GM12864 (cell line): ENCODE measurements at regions not wholly inside any gene's neighbourhood (a gene's known extent, or its start where the extent isn't known, plus 50 kb on each side); places are given as distances from the start of the nearest gene placed in this dataset.
"Not testable (repeated sequence)": the region's sequence is repeated elsewhere in the genome, so short reads cannot be mapped to it uniquely, and the experiment has no call there.

Experiments used
- DNase-seq: peaks from one replicate; pipeline ENCODE4 v3.0.0-alpha.2; 2011; ENCODE audit warnings: low read depth
- H3K4me3 ChIP-seq: 2 replicates; pipeline ENCODE4 v1.5.1; 2011; ENCODE audit warnings: mild to moderate bottlenecking, low read depth, low read length, control low read depth
- TF ChIP-seq, protein P1 (sequence below): IDR thresholded peaks from 2 replicates; pipeline ENCODE4 v1.5.1; 2011; ENCODE audit warnings: low read depth, mild to moderate bottlenecking, moderate library complexity, low read length, control low read depth, inconsistent platforms; ENCODE audit errors: missing control alignments

DNA sequence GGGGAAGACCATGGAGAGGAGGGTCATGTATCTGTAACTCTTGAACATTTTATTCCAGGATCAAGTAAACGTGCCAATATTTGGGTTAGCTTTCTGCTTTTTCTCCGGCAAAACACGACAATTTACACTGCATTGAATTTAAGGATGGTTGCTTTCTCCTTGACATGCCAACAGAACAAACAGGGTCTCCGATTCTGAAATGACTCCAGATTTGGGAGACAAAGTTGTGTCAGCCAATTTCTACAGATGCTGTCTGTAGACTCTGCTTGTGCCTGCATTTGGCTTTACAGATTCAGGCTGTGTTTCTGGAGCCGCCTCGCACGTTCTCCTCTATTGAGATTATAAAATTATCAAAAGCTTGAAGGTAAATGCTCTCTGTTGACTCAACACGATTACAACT lies 207.0 kb downstream of the ASMT start:
- TF ChIP-seq, protein P1, sequence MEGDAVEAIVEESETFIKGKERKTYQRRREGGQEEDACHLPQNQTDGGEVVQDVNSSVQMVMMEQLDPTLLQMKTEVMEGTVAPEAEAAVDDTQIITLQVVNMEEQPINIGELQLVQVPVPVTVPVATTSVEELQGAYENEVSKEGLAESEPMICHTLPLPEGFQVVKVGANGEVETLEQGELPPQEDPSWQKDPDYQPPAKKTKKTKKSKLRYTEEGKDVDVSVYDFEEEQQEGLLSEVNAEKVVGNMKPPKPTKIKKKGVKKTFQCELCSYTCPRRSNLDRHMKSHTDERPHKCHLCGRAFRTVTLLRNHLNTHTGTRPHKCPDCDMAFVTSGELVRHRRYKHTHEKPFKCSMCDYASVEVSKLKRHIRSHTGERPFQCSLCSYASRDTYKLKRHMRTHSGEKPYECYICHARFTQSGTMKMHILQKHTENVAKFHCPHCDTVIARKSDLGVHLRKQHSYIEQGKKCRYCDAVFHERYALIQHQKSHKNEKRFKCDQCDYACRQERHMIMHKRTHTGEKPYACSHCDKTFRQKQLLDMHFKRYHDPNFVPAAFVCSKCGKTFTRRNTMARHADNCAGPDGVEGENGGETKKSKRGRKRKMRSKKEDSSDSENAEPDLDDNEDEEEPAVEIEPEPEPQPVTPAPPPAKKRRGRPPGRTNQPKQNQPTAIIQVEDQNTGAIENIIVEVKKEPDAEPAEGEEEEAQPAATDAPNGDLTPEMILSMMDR, result no peak
- H3K4me3 ChIP-seq, result no peak overlapping the region

DNA sequence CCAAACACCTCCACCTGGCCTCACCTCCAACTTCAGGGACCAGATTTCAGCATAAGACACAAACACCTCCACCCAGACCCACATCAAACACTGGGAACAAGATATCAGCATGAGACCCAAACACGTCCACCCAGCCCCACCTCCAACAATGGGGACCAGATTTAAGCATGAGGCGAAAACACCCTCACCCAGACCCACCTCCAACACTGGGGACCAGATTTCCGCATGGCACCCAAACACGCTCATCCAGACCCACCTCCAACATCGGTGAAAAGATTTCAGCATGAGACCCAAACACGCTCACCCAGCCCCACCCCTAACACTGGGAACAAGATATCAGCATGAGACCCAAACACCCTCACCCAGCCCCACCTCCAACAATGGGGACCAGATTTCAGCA lies 210.0 kb downstream of the ASMT start:
- H3K4me3 ChIP-seq, result no peak overlapping the region
- TF ChIP-seq, protein P1, result no peak
- no peak for DNase-seq

More for the DNA sequence above, 207.0 kb downstream of the ASMT start:
- DNase-seq, result no peak

DNA sequence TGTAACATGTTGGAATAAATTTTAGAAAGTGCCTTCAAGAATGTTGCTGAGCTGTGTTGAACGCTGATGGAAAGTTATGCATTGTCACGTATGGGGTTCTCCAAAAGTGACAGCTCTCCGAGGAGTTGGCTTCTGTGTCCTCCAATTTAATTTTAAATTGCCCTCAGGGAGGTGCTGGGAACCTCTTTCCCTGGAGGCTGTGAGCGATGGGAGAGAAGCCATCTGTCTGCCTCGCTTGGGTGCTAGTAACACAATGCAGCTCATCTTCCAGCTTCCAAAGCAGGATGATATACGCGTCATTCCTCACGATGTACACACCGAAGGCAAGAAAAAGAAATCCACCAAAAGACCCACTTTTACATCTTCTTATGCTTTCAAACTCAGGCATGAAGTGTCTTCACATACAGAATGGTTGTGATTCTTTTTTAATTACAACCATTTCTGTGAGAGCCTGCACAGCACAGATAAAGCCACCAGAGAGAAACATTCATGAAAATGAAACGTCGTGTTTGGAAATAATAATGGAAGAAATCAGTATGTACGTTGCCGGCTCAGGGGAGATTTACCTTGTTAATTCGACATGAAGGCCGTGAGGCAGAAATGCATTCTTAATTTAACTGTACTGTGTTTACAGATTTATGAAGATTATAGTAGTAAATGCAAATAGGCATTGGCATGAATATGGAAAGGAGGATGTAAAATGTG lies 218.9 kb downstream of the ASMT start:
- TF ChIP-seq, protein P1, result no peak
- no peak overlapping the region for H3K4me3 ChIP-seq
- no peak for DNase-seq

DNA sequence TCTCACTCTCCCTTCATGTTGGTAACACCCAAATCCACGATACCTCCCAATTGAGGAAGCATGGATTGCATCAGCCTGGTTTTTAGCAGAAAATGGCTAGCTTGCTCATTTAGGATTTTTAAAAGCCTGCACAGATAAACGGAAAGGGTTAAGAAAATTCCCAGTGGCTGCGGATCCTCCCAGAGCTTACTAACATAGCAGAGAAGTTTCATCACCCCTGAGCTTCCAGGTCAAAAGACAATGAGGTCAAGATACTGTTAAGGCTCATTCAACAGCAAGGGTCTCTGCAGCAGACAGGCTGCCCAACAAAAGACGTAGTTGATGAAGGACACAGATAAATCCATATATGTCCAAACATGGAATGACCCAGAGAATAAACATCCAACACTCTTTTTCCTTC lies 220.2 kb downstream of the ASMT start:
- no peak overlapping the region for H3K4me3 ChIP-seq
- no peak for DNase-seq
- TF ChIP-seq, protein P1, result no peak

DNA sequence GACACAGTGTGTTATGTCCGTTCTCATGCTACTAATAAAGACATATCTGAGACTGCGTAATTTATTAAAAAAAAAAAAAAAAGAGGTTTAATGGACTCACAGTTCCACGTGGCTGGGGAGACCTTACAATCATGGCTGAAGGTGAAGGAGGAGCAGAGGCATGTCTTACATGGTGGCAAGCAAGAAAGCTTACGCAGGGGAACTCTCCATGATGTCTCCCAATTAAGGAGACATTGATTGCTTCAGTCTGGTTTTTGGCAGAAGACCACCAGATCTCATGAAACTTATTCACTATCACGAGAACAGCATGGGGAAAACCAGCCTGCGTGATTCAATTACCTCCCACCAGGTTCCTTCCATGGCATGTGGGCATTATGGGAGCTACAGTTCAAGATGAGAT lies 221.8 kb downstream of the ASMT start:
- DNase-seq, result no peak
- H3K4me3 ChIP-seq, result no peak overlapping the region
- TF ChIP-seq, protein P1, result no peak

DNA sequence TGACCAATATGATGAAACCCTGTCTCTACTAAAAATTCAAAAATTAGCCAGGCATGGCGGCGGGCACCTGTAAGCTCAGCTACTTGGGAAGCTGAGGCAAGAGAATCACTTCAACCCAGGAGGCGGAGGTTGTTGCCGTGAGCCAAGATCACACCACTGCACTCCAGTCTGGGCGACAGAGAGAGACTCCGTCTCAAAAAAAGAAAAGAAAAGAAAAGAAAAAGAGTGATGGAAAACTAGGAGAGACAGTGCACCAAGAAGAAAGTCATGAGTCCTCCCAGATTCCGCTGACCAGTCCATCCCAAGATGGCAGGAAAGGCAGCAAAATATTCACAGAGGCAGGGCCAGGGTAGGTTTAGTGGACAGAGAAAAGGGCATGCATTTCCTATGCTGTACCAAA lies 226.9 kb downstream of the ASMT start:
- TF ChIP-seq, protein P1, result no peak
- no peak overlapping the region for H3K4me3 ChIP-seq
- no peak for DNase-seq

DNA sequence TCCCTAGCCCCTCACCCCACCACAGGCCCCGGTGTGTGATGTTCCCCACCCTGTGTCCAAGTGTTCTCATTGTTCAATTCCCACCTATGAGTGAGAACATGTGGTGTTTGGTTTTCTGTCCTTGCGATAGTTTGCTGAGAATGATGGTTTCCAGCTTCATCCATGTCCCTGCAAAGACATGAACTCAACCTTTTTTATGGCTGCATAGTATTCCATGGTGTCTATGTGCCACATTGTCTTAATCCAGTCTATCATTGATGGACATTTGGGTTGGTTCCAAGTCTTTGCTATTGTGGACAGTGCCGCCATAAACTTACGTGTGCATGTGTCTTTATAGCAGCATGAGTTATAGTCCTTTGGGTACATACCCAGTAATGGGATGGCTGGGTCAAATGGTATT lies 232.1 kb downstream of the ASMT start:
- H3K4me3 ChIP-seq, DNase-seq: not testable (repeated sequence)

DNA sequence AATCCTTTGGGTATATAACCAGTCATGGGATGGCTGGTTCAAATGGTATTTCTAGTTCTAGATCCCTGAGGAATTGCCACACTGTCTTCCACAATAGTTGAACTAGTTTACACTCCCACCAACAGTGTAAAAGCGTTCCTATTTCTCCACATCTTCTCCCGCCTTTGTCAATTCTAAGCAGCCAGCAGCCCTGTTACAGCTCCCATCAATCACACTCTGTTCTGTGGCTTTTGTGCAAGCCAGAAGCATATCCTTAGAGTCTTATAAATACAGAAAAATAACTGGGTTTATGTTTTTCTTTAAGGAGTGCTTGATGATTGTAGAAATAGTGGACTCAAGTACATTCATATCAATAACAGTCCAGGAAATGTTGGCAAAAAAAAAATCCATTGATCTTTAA lies 232.9 kb downstream of the ASMT start:
- DNase-seq, result not testable (repeated sequence)

More for the DNA sequence above, 232.9 kb downstream of the ASMT start:
- H3K4me3 ChIP-seq, result not testable (repeated sequence)
